GM19455 (cell line): ENCODE measurements at regions not wholly inside any gene's neighbourhood (a gene's known extent, or its start where the extent isn't known, plus 50 kb on each side); places are given as distances from the start of the nearest gene placed in this dataset.

ENCODE experiments used
- ATAC-seq: cut with Tn5 transposase; IDR thresholded peaks from one replicate; pipeline ENCODE4 v1.9.1; 2021; ENCODE audit not compliant: unreplicated experiment

DNA sequence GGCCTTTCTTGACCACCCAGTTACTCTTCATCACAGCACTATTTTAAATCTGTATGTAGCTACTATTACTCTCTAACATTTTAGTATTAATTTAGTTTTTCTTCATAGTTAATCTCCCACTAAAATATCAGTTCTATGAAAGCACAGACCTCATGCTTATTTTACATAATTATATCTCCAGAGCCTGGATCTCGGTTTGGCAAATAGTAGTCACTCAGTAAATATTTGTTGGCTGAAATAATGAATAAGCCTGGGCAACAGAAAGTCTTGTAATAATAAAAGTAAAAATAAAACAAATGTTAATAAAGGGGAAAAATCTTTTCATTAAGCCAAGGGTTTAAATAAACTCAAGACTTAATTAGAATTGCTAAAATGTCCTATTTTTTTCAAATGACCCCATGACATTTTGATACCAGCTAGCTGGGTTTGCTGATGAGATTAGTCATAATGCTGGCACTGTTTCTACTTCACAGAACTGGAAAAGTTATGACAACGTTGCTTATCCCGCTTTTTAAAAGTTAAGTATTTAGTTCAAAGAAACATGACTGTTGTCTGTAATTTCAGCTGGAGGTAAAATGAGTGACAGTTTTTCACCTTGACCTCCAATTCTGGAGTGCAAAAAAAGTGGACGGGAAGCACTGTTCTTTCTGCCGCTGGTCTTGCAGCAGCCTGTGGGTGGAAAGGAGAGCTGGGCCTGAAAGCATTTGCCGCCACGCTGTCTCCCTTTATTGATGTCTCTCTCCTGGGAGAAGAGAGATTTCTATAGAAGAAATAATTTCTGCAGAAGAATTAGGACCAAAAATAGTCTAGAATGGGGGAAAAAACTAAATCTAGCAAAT, 85.2 kb upstream of the SPATA13 start:
- ATAC-seq = no peak

- ATAC-seq = no peak
Measured at GRCh38 chr13:24076109-24076508, 84.4 kb upstream of the SPATA13 start.

DNA sequence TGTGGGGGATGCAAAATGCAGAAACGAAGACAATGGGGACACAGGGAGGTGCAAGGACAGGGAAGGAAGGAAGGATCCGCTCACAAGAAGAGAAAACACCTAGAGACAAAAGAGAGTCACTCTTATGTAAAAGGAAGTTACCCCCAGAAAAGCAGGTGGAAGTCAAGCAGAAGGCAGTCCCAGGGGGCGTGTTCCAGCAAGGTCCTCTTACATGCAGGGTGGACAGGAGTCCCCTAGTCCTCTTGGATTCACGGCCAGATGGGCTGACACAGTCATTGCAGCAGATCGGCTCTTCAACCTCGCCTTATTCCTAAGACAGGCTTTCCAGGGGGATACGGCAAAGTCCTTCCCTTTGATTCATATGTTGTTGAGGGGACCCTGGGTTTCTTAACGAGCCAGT, 83.9 kb upstream of the SPATA13 start:
- ATAC-seq = no peak

GRCh38 chr13:24080134-24080533, 80.4 kb upstream of the SPATA13 start:
- no peak for ATAC-seq

DNA sequence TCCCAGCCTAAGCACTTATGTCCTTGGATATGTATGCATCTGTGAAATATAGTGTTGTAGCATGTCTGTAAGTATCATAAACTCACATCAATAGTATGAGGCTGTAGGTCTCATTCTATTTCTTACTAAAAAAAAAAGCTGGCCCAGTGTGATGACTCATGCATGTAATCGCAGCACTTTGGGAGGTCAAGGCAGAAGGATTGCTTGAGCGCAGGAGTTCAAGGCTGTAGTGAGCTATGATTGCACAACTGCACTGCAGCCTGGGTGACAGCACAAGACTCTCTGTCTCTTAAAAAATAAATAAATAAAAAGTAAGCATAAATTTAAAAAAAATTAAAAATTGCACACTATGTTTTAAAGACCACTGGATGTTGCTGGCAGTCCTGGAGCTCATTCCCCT, 79.1 kb upstream of the SPATA13 start:
- no peak for ATAC-seq

DNA sequence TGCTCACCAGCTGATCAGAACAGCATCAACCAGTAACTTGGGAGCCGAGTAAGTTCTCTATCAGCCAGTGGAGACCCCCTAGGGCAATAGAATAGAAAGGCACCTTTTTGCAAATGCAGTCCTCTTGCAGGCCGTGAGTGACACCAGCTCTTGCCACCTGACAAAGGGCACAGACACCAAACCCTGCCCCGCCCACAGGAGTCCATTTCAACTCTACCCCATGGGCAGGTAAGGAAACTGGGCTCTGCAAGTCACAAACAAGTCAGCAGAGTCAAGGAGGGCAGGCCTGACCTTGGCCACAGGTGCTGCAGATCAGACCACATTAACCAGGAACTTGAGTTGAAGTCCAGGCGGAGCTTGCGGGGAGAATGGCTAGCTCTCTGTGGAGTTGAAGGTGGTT, 77.4 kb upstream of the SPATA13 start:
- ATAC-seq = no peak

DNA sequence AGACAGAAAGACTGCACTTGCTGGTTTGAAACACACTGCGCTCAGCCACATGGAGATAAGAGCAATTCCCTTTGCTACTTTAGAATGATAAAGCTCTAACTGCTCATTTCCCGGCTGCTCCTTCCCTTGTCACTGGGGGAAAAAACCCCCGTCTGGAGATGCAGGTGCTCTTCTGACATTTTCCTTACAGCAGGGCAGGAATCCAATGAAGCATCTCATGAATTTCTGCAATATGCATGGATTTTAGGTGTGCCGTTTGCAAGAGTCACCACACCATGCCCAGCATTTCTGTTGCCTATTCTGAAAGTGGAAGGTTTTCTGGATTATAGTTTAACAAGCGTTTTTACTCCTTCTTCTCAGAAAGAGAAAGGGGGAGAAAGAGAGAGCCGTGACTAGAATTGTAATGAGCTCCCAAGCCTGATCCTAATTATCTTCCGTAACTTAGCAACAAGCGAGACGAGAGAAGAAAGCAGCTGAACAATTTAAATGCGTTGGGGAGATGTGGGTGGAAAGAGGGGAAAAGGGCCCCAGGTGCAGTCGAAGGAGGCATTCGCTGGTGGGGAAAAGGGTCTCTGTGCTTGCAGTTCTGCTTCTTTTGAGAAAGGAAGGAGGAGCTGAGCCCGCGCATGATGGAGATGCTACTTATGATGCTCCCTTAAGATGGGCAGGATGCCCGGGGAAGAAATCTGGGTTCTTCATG, 76.6 kb upstream of the SPATA13 start:
- ATAC-seq = no peak

DNA sequence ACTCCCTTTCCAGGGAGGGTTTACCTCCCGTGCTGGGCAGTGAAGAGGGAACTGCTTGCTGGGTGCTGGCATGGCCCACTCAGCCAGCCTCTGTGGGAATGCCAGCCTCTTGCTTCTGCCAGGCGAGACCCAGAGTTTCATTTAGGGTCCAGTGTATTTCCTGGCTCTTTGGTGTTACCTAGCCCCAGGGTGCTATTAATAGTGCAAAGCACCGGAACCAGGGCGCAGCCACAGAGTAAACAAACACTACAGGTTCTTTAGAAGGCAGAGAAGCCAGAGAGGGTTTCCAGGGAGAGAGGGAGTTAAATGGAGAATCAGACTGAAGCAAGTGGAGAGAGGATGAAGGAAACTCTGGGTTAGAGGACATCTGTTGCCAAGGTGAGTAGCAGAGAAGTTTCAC, 74.9 kb upstream of the SPATA13 start:
- ATAC-seq = no peak

- ATAC-seq = no peak
Measured at GRCh38 chr13:24086642-24087041, 73.9 kb upstream of the SPATA13 start.

- no peak for ATAC-seq
Measured at GRCh38 chr13:24087605-24088225, 72.8 kb upstream of the SPATA13 start.

DNA sequence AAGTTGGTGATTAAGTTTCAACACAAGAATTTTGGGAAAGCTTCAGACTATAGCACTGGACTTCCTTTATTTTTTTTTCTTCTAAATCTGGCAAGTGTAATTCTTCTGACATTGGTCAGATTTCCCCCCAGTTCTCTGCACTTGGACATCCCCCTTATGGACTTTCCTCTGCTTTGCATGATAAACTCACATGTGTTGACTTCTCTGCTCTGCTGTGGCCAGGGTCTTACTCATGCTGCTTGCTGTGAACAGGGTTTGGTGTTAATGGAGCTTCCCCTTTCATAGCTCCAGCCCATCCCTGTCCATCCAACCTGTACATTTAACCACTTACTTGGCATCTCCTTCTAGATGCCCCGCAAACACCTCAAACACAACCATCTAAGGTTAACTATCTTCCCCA, 70.5 kb upstream of the SPATA13 start:
- ATAC-seq = no peak

DNA sequence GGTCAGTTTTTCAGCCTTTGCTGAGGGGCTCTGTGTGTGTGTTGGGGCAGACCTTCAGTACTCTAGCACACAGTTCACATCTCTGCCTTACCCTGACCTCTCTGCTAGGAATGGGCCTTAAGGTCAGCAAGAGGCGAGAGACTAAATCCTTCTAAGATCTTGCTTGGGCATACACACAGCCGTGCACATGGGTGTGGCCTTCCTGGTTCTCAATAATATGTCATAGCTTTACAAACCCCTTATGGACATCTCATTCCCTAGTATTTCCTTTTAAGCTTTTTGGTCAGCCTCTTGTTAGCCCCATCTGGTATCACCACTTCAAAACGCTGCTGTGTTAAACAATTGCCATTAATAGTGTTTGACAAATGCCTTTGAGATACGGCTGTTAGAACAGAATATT, 69.4 kb upstream of the SPATA13 start:
- ATAC-seq = no peak

DNA sequence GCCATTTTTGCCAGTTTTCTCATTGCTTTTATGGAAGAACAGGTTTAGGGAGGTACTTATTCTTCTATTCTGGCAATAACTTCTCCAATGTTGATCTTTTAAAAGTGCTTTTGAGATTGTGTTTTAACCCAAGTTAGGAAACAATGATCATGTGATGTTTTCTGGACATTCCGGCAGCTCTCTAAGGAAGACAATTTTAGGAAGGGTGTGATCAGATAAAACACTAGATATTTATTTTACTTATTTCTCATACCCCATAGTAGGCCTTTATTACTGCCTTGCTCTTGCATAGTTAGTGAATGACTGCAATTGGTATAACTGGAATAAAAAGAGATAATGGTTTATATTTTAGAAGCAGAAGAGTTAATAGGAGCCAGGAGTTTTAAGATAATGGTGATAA, 68.4 kb upstream of the SPATA13 start:
- ATAC-seq = no peak

DNA sequence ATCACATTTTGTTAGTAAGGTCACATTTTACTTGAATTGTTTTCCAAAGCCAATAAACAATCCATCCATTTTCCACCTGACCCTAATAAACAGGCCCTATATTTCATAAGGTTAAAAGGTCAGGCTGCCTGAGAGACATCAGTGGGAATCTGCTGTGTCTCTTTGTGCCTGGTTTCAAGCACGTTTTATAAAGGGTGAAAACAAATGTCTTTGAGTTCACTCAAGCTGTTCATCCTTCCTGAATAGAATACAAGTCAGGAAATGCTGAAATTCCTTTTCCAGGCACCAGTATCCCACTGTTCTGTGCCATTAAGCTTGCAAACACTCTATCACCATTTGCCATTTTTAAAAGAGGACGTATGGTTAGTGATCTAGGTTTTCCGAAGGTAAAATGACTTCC, 67.5 kb upstream of the SPATA13 start:
- ATAC-seq = no peak

- no peak for ATAC-seq
Measured at GRCh38 chr13:24096659-24097058, 63.9 kb upstream of the SPATA13 start.

- no peak for ATAC-seq
Measured at GRCh38 chr13:24097064-24097463, 63.5 kb upstream of the SPATA13 start.

DNA sequence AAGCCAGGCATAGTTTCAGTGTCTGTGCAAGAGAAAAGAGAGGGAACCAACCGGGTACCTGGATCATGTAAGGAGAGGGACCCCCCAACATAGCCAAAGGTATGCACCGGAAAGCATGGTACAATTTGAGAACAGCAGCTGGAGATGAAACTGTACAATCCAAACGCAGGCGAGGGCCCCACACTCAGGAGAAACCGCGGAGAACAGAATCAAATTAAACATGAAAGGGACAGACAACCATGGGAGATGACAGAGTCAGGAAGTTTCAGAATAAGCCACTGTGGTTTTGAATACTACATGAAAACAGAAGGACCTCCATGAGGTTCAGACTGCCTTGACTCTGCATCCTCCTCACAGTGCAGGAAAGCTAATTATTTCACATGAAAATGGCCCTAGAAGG, 62.9 kb upstream of the SPATA13 start:
- no peak for ATAC-seq

- ATAC-seq = no peak
Measured at GRCh38 chr13:24099490-24099889, 61.0 kb upstream of the SPATA13 start.

DNA sequence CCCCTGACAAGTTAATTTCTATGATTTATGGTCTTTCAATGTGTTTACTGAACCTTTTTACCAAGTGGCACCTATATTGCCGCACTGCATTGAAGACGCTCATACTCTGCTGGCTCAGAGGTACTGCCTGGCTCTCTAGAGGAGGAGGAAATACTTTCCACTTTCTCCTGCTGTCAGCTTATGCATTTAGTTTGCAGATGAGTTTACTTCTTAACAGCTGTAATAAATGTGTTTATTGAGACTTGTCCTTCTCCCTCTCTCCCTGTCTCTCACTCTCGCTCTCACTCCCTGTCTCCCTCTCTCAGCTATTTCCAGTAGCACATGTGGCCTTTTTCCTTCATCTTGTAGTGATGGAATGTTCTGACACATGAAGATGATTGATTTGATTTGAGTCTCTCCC, 60.3 kb upstream of the SPATA13 start:
- ATAC-seq = no peak

DNA sequence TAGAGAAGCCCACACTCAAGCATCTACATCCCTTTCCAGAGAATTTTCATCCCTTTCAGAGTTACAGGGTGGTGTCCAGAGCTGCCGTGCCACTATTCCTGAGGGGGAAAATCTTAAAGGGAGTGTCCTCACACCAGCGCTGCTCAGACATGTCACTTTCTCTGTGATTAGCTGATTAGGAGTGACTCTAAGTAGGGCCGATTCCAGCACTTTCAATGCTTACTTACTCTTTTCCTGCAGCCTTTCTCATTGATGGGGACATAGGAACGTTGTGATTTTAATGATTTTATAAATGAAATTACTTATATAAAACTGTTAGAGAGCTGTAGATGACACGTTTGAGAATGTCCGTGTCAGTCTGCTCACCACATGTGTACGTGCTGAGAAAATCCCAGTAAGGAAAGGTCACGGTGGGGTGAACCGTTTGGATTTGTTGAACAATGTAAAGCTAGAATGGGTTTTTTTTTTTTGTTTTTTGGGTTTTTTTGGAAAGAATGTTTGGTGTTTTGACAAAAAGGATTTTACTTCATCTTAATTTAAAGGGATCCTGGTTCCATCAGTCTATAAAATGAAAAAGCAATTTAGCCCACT, 56.6 kb upstream of the SPATA13 start:
- ATAC-seq = no peak

GRCh38 chr13:24104723-24105122, 55.8 kb upstream of the SPATA13 start:
- ATAC-seq = no peak

DNA sequence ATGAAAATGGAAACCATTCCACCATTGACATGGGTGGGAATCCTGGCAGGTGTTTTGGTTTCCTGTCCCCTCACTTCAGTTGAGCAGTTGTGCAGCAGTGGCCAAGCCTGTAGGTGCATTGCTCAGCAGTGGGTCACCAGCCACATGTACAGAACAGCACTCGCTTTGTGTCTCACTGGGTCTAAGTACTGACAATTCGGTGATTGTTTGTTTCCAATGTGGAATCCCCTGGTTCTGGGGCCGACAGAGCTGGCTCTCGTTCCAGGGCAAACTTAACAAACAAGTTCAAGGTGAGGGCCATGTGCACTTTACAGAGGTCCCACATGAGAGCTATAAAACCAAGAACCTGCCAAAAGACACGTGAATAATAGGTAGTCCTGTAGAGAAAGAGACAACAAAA, 54.1 kb upstream of the SPATA13 start:
- ATAC-seq = no peak
